Duodenal mucosa (tissue), 2 donors: ENCODE measurements at regions not wholly inside any gene's neighbourhood (a gene's known extent, or its start where the extent isn't known, plus 50 kb on each side); places are given as distances from the start of the nearest gene placed in this dataset.

Source experiments
- H3K27ac ChIP-seq: one replicate; pipeline ENCODE4 v1.7.0; 2013; ENCODE audit warnings: low read depth, low read length
- H3K27me3 ChIP-seq, 2 donors: one replicate each; pipeline ENCODE4 v1.7.0; 2013; ENCODE audit warnings: low read length in 2 of 2, control low read depth in 1 of 2; ENCODE audit not compliant: insufficient read depth in 2 of 2, control insufficient read depth in 1 of 2
- H3K36me3 ChIP-seq, 2 donors: one replicate each; pipeline ENCODE4 v1.7.0; 2013; ENCODE audit warnings: low read length in 2 of 2, control low read depth in 1 of 2; ENCODE audit not compliant: insufficient read depth in 2 of 2, control insufficient read depth in 1 of 2
- H3K4me1 ChIP-seq, 2 donors: one replicate each; pipeline ENCODE4 v1.7.0; 2013; ENCODE audit warnings: low read length in 2 of 2, control low read depth in 1 of 2; ENCODE audit not compliant: insufficient read depth in 2 of 2, control insufficient read depth in 1 of 2
- H3K4me3 ChIP-seq, 2 donors: one replicate each; pipeline ENCODE4 v1.7.0; 2013; ENCODE audit warnings: low read length in 2 of 2, low read depth in 1 of 2
- H3K9ac ChIP-seq, 2 donors: one replicate each; pipeline ENCODE4 v1.7.0; 2013; ENCODE audit warnings: low read length in 2 of 2, low read depth in 1 of 2
- H3K9me3 ChIP-seq, 2 donors: one replicate each; pipeline ENCODE4 v1.7.0; 2013; ENCODE audit warnings: low read length in 2 of 2, control low read depth in 1 of 2; ENCODE audit not compliant: control insufficient read depth in 1 of 2

DNA sequence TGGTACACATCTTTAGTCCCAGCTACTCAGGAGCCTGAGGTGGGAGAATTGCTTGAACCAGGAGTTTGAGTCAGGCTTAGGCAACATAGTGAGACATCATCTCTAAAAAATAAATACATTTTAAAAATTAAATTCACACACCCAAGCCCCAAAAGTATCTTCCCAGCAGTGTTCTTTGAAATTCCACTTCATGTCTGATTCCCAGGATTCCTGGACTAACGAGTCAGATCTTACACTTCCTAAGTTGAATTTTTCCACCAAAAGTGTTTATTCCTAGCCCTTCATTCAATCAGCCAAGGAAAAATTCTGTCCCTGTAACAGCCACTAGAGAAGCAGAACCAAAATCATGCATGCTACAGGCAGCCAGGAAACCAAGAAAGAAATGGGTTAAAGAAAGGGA lies 970.9 kb downstream of the EFNA5 start:
- Histone ChIP-seq H3K27me3 (no peaks in the 10 kb centered on the region), H3K4me3 (no peak overlapping the region), H3K27ac (no peak overlapping the region)

GRCh38 chr5:106699198-106699597 lies 971.5 kb downstream of the EFNA5 start:
- no peak overlapping the region for H3K4me3 ChIP-seq
- H3K4me1 ChIP-seq = no peaks in the 10 kb centered on the region
- no peaks in the 10 kb centered on the region for H3K36me3 ChIP-seq
- no peak overlapping the region for H3K27ac ChIP-seq
- H3K27me3 ChIP-seq = no peaks in the 10 kb centered on the region
- no peaks in the 10 kb centered on the region for H3K9me3 ChIP-seq
- H3K9ac ChIP-seq = no peak overlapping the region

More for the DNA sequence above, 970.9 kb downstream of the EFNA5 start:
- Histone ChIP-seq H3K9me3 (no peaks in the 10 kb centered on the region), H3K9ac (no peak overlapping the region), H3K4me1 (no peaks in the 10 kb centered on the region), H3K36me3 (no peaks in the 10 kb centered on the region)

- no peaks in the 10 kb centered on the region for H3K4me1 ChIP-seq
- H3K36me3 ChIP-seq = no peaks in the 10 kb centered on the region
- no peak overlapping the region for H3K4me3 ChIP-seq
- no peak overlapping the region for H3K27ac ChIP-seq
- no peaks in the 10 kb centered on the region for H3K9me3 ChIP-seq
- no peak overlapping the region for H3K9ac ChIP-seq
- no peaks in the 10 kb centered on the region for H3K27me3 ChIP-seq
Observed at GRCh38 chr5:106698169-106698568, 972.6 kb downstream of the EFNA5 start.

DNA sequence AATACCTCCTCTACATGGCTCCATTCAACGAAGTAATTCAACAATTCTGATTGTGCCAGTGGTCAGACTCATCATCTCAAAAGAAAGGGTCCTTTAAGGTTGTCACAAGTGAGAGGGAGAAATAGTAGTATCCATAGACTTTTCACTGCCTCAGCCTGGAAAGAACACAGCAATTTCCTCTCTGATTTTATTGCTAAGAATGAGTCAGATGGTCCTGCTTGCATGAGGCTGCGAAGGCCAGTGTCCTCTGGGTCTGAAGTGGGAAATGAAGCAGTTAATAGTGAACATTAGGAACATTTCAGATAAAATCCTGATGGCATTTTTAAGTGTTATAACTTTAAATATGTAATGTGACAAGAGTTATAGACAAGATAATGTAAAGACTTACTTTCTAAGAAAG lies 979.0 kb downstream of the EFNA5 start:
- Histone ChIP-seq H3K4me3 (no peak overlapping the region), H3K27me3 (no peaks in the 10 kb centered on the region), H3K9me3 (no peaks in the 10 kb centered on the region), H3K36me3 (no peaks in the 10 kb centered on the region), H3K27ac (no peak overlapping the region), H3K9ac (no peak overlapping the region), H3K4me1 (no peaks in the 10 kb centered on the region)

- Histone ChIP-seq H3K4me3 (no peak overlapping the region), H3K4me1 (no peaks in the 10 kb centered on the region), H3K9me3 (no peaks in the 10 kb centered on the region), H3K27me3 (no peaks in the 10 kb centered on the region), H3K36me3 (no peaks in the 10 kb centered on the region), H3K9ac (no peak overlapping the region), H3K27ac (no peak overlapping the region)
Observed at GRCh38 chr5:106690585-106690984, 980.2 kb downstream of the EFNA5 start.

DNA sequence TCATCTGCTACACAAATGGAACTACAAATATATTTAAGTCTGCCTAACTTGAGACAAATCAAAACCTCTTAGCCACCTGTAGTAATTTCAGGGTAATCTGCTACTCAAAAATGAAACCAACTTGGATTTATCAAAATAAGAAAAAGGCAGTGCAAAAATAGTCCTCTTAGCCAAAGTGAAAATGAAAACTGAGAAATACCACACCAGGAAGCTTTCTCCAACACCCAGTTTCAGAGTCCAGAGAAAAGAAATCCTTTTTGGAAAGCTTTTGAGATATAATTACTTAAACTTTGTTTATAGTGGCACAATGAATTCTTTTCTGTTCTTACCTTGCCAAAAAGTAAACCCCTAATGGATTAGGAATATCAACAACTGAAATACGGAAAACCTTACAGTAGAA lies 990.4 kb downstream of the EFNA5 start:
- Histone ChIP-seq H3K9me3 (no peaks in the 10 kb centered on the region), H3K9ac (no peak overlapping the region), H3K27ac (no peak overlapping the region), H3K27me3 (no peaks in the 10 kb centered on the region), H3K4me1 (no peaks in the 10 kb centered on the region), H3K36me3 (no peaks in the 10 kb centered on the region), H3K4me3 (peak overlapping the region in 1 of 2 donors; percentile 37)

- Histone ChIP-seq H3K9me3 (no peaks in the 10 kb centered on the region), H3K4me3 (no peak overlapping the region), H3K9ac (no peak overlapping the region), H3K36me3 (no peaks in the 10 kb centered on the region), H3K27ac (no peak overlapping the region), H3K4me1 (no peaks in the 10 kb centered on the region), H3K27me3 (no peaks in the 10 kb centered on the region)
Observed at GRCh38 chr5:106677057-106677456, 993.7 kb downstream of the EFNA5 start.

DNA sequence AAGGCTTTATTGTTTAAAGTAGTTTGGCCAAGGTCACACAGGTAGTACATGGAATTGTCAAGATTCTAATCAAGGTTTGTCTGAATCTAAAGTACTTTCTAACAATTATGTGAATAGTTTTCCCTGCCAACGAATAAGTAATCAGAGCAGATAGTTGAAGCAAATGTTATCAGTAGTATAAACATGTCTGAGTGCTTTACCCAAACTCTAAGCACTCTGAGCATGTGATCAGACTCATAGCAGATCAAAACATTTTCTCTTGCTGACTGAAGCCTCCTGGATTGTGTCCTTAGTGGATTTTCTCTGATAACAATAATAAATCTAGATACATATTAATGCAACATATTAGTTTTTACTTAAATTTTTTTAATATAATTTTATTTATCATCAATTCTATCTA lies 995.0 kb downstream of the EFNA5 start:
- Histone ChIP-seq H3K4me1 (no peaks in the 10 kb centered on the region), H3K27me3 (no peaks in the 10 kb centered on the region), H3K9me3 (no peaks in the 10 kb centered on the region)

DNA sequence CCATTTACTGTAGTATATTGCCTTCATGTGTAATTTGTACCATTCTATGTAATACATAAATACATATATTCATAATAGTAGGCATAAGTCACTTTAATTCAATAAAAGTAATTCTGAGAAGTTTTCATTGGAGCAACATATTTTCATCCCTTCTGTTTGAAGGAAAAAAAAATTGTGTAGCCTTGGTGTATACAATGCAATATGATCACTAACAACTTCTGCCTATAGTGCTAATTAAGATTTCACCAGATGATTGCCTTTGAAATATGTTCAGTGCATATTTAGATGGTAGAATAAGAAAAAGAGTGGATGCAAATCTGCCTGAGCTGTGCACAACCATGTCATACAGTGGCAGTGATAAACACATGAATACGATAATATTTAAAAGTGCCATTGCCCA lies 996.8 kb downstream of the EFNA5 start:
- Histone ChIP-seq H3K27ac (no peak overlapping the region), H3K9ac (no peak overlapping the region), H3K4me3 (no peak overlapping the region), H3K27me3 (no peaks in the 10 kb centered on the region), H3K4me1 (no peaks in the 10 kb centered on the region), H3K9me3 (no peaks in the 10 kb centered on the region), H3K36me3 (no peaks in the 10 kb centered on the region)

More for the DNA sequence above, 995.0 kb downstream of the EFNA5 start:
- Histone ChIP-seq H3K9ac (no peak overlapping the region), H3K4me3 (no peak overlapping the region), H3K27ac (no peak overlapping the region), H3K36me3 (no peaks in the 10 kb centered on the region)

GRCh38 chr5:106661866-106662265 lies 1008.9 kb downstream of the EFNA5 start:
- no peak overlapping the region for H3K27ac ChIP-seq
- no peaks in the 10 kb centered on the region for H3K27me3 ChIP-seq
- H3K4me3 ChIP-seq = no peak overlapping the region
- no peaks in the 10 kb centered on the region for H3K9me3 ChIP-seq
- no peak overlapping the region for H3K9ac ChIP-seq
- H3K36me3 ChIP-seq = no peaks in the 10 kb centered on the region
- H3K4me1 ChIP-seq = no peaks in the 10 kb centered on the region

DNA sequence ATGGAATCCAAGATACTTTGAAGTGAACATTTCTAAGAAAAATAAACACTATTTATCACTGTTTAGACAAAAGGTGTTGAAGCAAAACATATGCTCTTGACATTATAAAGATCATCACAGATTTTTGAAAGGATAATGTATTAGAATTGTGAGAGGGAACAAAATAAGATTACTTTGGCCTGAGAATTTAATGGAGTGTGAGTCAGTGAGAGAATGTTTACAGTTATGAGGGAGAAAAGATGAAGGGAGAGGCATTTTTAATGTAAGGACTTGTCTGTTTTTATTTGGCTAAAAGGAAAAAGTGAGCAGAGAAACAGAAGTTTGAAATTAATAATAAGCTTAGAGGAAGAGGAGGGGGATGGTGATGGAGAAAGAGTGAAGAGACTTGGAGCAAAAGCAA lies 1010.1 kb downstream of the EFNA5 start:
- Histone ChIP-seq H3K9me3 (peaks cover 0 to under 1% of the 10 kb centered on the region in 2 donors), H3K4me3 (no peak overlapping the region), H3K4me1 (no peaks in the 10 kb centered on the region), H3K27me3 (no peaks in the 10 kb centered on the region), H3K27ac (no peak overlapping the region), H3K36me3 (no peaks in the 10 kb centered on the region), H3K9ac (no peak overlapping the region)
